PC-3 (cell line): ENCODE measurements at regions not wholly inside any gene's neighbourhood (a gene's known extent, or its start where the extent isn't known, plus 50 kb on each side); places are given as distances from the start of the nearest gene placed in this dataset.

Source experiments
- EZH2phosphoT487 ChIP-seq: fragments of 300-600 bp; sonication (generic); IDR thresholded peaks from 2 replicates; pipeline ENCODE4 v1.6.1; 2018; ENCODE audit warnings: mild to moderate bottlenecking, antibody characterized with exemption, low read length, borderline replicate concordance
- TF ChIP-seq, protein P1 (sequence below): fragments of 300-600 bp; sonication (generic); conservative IDR thresholded peaks from 2 replicates; pipeline ENCODE4 v1.5.1; 2017; ENCODE audit warnings: antibody characterized with exemption, low read depth, mild to moderate bottlenecking, low read length

DNA sequence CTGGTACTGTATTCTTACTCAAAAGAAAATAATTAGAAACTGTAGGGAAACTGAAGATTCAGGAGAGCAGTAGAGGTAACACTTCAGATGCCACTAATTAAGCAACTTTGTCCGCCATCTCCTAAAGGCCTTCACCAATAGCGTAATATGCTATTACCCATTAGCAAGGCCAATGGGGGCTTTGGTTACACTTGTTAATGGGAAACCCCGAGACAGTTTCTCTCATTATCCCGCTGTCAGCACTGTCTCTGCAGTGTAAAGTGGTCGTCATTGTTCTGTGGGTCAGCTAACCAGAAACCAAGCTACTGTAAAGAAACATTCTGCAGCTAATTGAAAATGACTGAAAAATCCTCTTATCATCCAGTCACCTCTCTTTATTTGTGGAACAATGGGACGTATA is 468.0 kb upstream of the POU3F2 start:
- TF ChIP-seq, protein P1, sequence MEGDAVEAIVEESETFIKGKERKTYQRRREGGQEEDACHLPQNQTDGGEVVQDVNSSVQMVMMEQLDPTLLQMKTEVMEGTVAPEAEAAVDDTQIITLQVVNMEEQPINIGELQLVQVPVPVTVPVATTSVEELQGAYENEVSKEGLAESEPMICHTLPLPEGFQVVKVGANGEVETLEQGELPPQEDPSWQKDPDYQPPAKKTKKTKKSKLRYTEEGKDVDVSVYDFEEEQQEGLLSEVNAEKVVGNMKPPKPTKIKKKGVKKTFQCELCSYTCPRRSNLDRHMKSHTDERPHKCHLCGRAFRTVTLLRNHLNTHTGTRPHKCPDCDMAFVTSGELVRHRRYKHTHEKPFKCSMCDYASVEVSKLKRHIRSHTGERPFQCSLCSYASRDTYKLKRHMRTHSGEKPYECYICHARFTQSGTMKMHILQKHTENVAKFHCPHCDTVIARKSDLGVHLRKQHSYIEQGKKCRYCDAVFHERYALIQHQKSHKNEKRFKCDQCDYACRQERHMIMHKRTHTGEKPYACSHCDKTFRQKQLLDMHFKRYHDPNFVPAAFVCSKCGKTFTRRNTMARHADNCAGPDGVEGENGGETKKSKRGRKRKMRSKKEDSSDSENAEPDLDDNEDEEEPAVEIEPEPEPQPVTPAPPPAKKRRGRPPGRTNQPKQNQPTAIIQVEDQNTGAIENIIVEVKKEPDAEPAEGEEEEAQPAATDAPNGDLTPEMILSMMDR, result no peak
- TF ChIP-seq EZH2phosphoT487, result no peak
